GM21367 (cell line): ENCODE measurements at regions not wholly inside any gene's neighbourhood (a gene's known extent, or its start where the extent isn't known, plus 50 kb on each side); places are given as distances from the start of the nearest gene placed in this dataset.

ENCODE experiments used
- ATAC-seq: cut with Tn5 transposase; IDR thresholded peaks from one replicate; pipeline ENCODE4 v1.9.1; 2021; ENCODE audit not compliant: unreplicated experiment

DNA sequence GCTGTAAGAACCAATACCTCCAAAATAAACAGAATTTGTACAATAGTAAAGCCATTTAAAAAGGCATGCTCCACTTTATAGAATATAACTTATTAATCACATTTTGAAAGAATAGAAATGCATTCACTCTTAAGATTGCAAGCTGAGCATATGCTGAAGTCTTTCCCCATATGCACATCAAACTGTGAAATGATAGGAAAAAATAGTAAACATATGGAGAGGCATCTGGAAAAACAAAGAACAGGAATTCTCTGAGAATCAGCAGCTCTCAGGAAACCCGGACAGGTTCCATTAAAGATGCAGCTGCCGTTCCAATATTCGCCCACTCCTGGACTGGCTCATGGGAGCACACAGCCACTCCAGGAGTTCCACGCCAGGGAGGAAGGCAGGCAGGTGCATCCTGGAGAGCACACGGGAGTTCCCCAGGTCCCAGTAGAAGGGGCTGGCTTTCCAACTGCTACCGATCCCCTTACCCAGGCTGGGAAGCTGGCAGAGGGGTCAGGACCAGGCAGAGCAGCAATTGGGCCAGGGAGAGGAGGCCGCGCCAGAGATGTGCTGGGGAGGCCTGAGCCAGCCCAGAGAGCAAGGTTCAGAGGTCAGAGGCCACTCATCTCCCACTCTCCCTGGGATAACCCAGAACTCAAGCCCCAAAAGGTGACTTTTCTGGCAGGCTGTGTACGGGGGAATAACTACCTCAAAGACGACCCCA, 111.1 kb downstream of the DLL1 start:
- ATAC-seq: no peak

DNA sequence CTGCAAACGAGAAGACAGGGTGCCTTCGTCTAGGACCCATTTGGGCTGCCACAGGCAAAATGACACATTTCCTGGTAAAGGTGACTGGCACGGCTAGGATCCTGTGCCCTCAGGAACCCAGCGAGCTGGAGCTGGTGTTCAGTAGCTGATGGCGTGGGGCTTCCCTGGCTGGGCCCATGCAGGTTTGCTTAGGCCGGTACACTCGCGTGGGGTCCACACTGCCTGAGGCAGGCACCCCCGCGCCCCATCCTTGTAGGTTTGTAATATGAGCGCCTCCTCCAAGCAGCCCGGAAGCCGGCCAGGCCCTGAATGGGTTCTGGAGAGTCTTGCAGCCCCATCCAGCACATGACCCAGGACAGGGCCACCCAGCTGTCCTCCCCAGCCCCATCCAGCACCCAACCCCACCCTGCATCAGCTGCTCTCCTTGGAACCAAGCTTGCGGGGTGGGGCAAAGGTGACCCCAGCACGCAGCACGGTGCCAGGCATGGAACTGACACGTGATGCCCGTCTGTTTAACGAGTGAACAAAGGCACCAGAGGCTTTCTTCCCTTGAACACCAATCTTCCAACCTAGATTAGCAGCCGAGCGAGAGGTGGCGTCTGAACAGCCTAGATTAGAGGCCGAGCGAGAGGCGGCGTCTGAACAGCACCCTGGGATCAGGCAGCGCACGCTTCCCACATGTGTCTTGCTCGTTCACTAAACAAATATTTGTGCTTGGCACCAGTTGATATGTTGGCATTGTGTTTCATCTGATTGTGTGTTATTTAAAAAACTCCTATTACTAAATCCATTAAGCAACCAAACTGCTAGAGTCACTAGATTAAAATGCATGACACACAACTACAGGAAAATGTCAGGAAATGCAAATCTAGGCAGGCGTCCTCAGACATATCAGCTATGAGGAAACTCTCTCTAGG, 112.1 kb downstream of the DLL1 start:
- no peak for ATAC-seq

DNA sequence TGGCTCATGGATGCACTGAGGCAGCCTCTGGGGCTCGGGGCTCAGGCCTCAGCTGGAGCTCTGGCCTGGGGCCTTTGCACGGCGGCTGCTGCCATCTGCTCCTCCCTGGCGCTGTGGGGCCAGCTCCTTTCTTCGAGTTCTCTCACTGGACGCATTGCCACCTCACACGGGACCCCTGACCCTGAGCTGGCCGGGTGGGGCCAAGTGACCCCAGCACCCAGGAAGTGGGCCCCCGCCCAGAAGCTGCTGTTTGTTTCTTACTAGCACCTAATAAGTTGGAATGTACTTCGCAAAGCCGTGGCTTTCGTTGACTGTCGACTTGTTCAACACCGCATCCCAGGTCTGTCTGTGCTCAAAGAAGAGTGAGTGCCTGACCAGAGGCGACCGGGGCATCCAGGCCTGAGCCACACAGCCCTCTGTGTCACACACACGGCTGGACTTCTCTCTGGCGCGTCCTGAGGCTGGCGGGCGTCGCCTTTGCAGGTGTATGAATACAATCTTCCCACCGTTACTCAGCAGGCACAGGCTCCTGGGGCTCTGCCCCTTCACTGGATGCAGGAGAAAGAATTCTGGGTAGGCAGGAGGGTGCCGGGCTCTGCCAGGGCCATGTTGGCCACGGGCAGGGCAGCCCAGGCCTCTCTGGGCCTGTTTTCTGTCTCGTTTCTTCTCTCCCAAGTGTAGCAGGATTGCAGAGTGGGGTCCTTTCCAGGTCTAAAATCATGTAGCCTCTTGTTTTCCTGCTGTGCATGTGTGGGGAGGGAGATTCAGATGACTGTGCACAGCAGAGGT, 112.9 kb downstream of the DLL1 start:
- no peak for ATAC-seq

DNA sequence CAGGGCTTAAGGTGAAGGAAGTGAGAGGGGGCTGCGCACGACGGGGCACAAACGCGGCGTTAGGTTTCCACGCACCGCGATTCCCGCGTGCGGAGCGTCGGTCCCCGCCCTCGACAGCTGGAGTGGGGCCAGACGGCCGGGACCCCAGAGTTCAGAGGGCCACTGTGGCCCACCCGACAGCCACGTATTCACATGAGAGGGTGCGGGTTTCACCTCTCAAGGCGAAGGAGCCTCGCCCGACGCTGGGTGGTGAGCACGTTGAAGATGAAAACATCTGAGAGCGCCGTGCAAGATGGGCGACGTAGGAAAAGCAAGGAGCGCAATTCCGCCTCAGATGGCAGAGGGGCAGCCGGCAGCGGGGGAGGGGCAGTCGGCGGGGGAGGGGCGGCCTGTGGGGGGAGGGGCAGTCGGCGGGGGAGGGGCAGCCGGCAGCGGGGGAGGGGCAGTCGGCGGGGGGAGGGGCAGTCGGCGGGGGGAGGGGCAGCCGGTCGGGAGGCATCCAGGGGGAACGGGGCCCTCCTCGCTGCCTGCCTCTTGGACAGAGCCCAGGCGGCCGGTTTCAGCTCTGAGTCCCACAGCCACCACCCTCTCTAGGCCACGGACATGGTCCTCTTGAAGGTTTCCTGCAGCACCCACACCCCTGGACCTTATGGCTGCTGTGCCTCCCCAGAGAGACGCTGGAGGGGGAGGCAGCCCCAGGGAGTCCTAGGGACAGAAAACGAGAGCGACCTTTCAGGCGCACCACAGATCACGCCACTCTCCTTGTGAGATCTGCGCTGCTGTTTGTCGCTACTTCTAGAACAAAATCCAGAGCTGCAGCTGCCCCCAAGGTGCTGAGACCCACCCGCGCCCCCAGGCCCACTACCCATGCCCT, 113.7 kb downstream of the DLL1 start:
- ATAC-seq: no peak

DNA sequence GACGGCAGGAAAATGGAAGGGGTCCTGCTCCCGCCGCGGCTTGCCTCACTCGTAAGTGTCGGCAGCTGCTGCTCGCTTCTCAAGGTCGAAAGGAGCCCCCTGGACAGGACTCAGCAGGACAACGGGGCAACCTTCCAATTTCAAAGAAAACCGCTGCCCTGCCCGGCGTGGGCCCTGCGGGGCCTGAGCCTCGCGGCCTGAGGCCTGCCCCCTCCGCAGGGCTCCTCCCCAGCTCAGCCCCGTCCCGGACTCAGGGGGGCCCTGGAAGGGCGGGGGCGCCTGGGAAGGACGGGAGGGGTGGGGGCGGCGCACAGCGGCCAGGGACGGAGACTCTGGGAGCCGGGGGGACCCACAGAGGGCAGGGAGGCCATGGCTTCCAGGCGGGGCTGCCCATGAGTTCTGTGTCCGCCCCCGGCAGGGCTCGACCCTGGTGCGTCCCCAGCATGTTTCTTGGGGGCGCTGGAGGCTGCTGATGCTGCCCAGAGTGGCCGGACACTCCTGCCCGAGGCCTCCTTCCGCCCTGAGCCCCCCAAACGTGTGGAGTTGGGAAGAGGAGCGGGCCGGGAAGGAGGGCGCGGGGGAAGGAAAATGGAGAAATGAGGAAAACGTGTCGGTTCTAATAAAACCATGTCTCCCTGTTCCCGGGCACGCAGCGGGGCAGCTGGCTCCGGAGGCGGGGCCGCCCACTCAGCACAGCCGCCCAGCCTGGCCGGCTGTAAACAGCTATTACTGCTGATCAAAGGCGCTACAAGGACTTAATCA, 114.6 kb downstream of the DLL1 start:
- ATAC-seq: no peak

DNA sequence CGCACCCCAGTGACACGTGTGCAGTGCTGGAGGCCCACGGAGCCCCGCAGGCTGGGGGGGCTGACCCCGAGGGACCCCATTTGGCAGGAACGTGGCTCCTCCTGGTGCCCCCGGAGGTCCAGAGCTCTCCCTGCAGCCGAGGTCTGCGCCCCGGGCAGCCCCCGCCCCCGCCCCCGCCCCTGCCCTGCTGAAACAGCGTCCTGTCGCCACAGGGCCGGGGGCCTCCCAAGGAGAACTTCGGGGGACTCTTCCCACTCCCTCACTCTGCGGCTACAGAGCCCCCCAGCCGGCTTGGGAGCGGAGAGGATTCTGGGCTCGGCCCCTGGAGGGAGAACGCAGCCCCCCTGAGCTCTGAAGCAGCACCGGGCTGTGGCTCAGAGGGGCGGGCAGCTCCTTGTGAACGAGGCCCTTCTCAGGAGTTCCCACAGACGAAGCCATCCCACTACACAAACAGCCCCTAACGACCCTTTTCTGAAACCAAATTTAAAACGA, 115.2 kb downstream of the DLL1 start:
- no peak for ATAC-seq

DNA sequence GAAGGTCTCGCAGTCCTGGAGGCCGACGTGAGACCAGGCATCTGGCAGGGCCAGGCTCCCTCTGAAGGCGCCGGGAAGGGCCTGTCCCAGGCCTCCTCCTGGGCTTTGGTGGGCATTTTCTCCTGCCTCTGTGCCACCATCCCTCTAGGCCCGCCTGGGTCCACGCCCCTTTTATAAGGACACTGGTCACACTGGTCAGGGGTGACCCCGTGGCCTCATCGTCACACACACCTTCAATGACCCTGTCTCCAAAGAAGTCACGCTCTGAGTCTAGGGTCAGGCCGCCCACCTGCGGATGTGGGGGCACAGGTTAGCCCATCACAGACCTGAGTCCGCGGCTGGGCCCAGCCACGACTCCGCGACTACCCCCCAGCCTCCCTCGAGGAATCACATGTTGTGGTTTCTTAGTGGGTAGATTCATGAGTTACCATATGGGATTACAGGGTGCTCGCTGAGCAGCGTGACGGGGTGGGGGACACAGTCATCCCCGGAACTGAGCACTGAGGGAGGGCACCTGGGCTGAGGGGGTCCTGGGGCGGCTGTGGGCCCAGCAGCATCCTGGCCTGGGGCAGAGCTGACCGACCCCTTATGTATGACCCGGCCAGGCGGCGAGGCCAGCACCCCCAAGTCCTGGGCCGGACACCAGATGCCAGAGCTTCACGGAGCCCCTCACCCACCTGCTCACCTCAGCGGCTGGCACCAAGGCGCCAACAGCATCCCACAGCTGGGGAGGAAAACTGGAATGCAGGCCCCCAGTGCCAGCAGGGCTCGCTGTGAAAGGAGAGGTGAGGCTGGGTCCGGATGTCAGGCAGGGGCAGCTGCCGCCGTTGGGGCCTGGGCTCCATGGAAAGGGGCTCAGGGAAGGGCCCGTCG, 115.9 kb downstream of the DLL1 start:
- ATAC-seq: no peak

DNA sequence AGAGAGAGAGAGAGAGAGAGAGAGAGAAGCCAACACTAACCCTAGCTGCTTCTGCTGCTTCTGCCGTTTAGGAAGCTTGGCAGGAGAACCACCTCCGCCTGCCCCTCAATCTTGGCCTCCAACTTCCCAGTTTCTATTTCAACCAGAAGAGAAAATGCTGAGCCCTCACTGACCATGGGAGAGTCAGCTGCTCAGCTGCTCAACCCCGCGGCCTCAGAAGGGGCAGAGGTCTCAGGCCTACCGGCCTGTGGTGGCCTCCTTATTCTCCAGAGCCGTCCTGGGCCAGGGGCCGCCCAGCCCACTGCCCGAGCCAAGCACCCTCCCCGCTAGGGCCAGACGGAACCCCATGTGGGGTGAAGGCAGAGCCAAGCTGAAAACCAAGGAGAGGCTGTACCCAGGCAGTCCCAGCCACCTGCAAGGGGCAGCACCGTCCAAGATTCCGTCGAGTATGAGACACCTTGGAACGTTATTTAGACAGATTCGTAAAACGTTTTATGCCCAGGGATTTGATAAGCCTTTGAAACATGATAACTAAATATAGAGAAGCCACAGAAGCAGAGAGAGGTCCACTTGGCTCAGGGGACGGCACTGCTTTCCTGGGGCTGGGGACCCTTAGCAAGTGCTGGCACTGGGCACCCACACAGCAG, 116.6 kb downstream of the DLL1 start:
- ATAC-seq: no peak

DNA sequence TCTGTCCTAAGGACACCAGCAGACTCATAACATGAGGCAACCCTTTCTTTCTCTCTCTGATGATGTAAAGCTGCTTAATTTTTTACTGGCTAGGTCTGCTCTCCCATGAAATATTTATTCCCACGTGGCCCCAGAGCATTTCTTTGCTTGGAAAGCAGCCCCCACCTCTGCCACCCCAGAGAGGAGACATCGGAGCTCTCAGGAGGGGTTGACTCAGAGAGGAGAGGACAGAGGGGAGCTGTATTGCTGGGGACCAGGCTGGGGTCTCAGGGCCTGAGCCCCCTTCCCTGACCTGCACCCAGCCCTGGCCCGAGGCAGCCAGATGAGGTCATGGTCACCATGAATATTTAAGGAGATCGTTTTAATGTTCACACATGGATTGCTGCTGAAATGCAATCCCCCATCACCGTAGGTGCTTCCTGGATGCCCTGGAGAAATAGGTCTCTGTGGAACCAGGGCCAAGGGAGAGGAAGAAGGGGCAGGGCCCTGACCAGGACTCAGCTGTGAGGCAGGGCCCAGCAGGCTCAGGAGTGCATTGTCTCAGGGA, 117.5 kb downstream of the DLL1 start:
- ATAC-seq: no peak

DNA sequence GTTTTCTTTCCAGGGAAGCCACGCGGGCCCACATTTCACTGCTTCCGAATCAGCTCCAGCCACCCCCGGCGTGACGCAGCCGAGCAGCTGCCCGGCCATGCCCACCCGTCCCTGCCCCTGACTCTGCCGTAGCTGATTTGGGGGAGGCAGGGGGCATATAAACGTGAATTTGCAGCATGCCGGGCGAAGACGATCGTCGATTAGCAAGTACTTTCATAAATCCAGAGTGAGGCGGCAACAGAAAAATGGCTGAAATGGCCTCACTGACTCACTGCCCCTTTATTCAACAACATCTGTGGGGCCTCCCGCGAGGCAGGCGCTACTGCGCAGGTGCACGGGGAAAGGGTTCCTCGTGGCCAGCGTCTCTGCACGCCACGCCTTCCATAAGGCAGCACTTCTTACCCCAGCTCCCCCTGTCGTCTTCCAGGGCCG, 118.0 kb downstream of the DLL1 start:
- no peak for ATAC-seq

DNA sequence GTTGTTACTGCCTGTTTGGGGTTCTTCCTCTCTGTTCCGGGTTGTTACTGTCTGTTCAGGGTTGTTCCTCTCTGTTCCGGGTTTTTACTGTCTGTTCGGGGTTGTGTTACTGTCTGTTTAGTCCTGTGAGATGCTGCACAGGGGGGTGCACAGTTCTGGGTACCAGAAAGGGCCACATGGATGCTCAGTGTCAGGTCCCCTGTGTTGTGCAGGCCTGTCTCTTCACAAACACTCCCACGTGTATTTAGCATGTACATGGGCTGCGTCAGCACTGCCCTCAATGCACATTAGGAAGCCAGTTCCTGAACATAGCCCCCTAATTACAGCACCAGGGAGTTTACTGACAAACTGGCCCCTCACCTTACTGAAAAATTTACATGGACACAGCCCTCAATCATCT, 118.5 kb downstream of the DLL1 start:
- ATAC-seq: no peak

DNA sequence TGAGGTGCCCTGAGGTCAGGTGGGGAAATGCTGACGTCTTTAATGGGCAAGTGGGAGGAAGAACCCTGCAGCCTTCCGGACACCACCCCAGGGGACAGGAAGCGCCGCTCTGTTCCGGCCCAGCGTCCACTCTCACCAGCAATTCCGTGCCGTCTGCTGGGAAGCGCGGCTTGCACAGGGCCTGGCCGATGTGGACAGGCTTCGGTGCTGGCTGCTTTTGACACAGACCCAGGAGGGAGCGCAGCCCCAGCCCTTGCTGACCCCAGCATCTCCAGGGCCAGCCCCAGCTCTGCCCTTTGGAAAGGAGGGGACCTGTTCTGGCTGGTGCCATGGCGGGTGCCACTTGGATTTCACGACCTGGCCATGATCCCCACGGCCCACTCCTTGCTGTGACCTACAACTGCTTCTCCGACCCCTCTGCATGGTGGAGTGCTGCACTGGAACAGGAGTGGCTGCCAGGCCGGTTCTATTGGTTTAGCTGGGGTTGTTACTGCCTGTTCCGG, 123.2 kb downstream of the DLL1 start:
- no peak for ATAC-seq

DNA sequence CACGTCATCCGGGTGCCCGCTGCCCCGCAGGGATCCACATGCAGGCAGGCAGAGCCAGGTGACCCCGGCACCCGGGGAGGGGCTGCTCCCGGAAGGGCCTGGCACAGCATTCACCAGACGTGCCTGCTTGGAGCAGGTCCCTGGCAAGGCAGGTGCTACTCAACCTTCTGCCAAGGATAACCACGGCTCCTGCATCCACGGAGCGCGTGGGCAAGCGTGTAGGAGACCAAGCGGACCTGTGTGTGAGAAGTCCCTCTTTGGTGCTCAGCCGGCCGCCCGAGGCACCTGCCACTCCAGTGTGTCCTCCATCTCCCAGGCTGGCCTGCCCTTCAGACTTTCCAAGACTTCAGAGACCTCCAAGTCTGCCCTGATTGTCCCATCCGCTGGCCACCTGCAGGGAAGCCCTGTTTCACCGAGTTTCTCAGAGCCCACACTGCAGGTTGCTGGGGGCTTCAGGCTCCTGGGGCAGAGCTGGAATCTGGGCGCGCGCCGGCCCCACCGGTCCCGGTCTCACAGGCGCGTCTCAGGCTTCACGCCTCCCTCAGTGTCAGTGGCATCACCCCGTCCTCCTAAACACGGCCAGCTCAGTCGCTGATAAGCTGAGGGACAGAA, 124.3 kb downstream of the DLL1 start:
- no peak for ATAC-seq

DNA sequence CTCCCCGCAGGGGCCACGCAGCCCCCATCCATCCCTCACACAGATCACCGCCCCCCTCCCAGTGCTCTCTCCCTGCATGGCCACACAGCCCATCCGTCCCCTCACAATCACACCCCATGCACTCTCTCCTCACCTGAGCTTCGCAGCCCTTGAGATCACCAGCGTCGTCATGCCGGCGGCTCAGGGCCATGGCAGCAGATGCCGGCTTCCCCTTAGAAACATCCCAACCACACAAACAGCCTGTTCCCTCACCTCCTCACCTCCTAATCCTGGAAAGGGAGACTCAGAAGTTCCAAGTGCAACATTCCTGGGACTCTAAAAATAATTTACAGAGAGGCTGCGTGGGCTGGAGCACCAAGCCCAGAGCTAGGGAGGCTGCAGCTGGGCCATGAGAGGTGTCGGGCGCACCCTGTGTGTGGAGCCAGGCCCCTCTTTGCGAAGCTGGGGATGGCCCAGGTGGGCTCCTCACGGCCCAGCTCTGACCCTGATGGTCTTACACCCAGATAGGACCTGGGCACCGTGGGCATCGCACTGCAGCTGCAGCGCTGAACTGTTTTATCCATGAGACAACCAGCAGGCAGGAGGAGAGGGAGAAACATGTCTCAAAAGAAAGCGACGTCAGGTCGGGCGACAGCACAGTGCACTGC, 125.3 kb downstream of the DLL1 start:
- ATAC-seq: no peak

DNA sequence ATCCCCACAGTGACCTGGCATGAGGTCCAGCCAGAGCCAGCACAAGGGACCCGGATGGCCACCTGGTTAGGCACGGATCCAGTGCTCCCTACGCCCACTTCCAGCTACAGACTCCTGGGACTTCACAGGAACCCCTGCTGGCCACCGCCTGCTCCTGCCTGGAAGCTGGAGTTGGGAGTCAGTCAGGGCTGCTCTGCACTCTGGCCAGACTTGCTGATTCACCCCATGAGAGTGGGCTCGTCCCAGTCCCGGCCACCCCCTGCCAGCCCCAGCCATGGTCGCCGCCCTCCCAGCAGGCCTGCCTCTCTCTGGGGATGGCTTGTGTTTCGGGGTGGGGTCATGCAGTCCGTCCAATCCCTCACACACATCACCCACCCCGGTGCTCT, 125.8 kb downstream of the DLL1 start:
- no peak for ATAC-seq

DNA sequence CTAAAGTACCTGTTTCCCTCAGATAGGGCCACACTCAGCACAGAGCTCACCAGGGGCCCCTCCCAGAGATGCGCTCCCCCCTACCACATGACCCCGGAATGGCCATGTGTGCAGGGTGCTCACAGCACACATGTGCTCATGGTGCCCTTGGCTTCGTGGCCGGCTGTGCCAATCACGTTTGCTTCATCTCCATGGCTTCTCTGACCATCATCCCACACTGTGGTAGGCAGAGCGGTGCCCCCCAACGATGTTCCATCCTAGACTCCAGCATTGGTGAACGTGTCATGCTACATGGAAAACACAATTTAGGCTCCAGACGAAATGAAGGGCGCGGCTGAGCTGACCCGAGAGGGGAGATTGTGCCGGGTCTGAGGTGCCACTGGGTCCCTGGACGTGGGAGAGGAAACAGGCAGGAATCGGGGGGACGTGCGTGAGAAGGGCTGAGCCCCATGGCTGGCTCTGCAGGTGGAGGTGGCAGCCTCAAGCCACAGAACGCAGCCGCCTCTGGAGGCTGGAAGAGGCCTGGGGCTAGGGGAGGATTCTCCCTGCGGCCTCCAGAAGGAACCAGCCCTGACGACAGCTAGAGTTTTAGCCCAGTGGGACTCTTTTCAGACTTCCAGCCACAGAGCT, 126.5 kb downstream of the DLL1 start:
- ATAC-seq: no peak
